ENCODE measurements at regions not wholly inside any gene's neighbourhood (a gene's known extent, or its start where the extent isn't known, plus 50 kb on each side); places are given as distances from the start of the nearest gene placed in this dataset.
A peak's percentile ranks its signal among the peaks of the same experiment; 100 is the strongest.

- peak; percentile 65 for DNase-seq
Observed at GRCh38 chr3:124559846-124560574, 170.2 kb upstream of the UMPS start.

GRCh38 chr3:124560666-124561215 is 169.5 kb upstream of the UMPS start:
- no peak for DNase-seq

GRCh38 chr3:124562769-124563168 is 167.5 kb upstream of the UMPS start:
- DNase-seq = no peak

GRCh38 chr3:124563376-124563775 is 166.9 kb upstream of the UMPS start:
- DNase-seq = no peak

- peak; percentile 54 for DNase-seq
Observed at GRCh38 chr3:124565013-124565412, 165.2 kb upstream of the UMPS start.

- no peak for DNase-seq
Observed at GRCh38 chr3:124565551-124565950, 164.7 kb upstream of the UMPS start.

GRCh38 chr3:124566701-124567100 is 163.6 kb upstream of the UMPS start:
- no peak for DNase-seq

- no peak for DNase-seq
Observed at GRCh38 chr3:124567179-124567578, 163.1 kb upstream of the UMPS start.

- DNase-seq = no peak
Observed at GRCh38 chr3:124569761-124570160, 160.5 kb upstream of the UMPS start.

- no peak for DNase-seq
Observed at GRCh38 chr3:124570232-124570631, 160.0 kb upstream of the UMPS start.

GRCh38 chr3:124572851-124573405 is 157.3 kb upstream of the UMPS start:
- no peak for DNase-seq

GRCh38 chr3:124574012-124574411 is 156.2 kb upstream of the UMPS start:
- DNase-seq = no peak

GRCh38 chr3:124576565-124577493 is 153.4 kb upstream of the UMPS start:
- no peak for DNase-seq

- no peak for DNase-seq
Observed at GRCh38 chr3:124577494-124578167, 152.6 kb upstream of the UMPS start.

- no peak for DNase-seq
Observed at GRCh38 chr3:124579641-124580040, 150.6 kb upstream of the UMPS start.

- DNase-seq = no peak
Observed at GRCh38 chr3:124582196-124582595, 148.1 kb upstream of the UMPS start.

- DNase-seq = no peak
Observed at GRCh38 chr3:124582621-124583395, 147.4 kb upstream of the UMPS start.

GRCh38 chr3:124584245-124584551 is 146.1 kb upstream of the UMPS start:
- no peak for DNase-seq

GRCh38 chr3:124584552-124585391 is 145.5 kb upstream of the UMPS start:
- peak; percentile 17 for DNase-seq

- DNase-seq = no peak
Observed at GRCh38 chr3:124586126-124587052, 143.9 kb upstream of the UMPS start.

Measured in activated CD4-positive, alpha-beta T cell treated with anti-CD3 and anti-CD28 coated beads, Interleukin-2, amount 50 U/mL, for 16 hours (primary cell).